Erythroblast (primary cell): ENCODE measurements at regions not wholly inside any gene's neighbourhood (a gene's known extent, or its start where the extent isn't known, plus 50 kb on each side); places are given as distances from the start of the nearest gene placed in this dataset.
"Not testable (repeated sequence)": the region's sequence is repeated elsewhere in the genome, so short reads cannot be mapped to it uniquely, and the experiment has no call there.

Source experiments
- DNase-seq, 2 experiments: peaks; one replicate each; lab custom pipeline; 2025; lab: John Stamatoyannopoulos, UW
- GATA1 ChIP-seq: IDR thresholded peaks from 2 replicates; pipeline ENCODE4 v1.6.1; 2011; ENCODE audit warnings: low read depth, mild to moderate bottlenecking, control low read depth, low read length, moderate library complexity
- POLR2A ChIP-seq: IDR thresholded peaks from 2 replicates; pipeline ENCODE4 v1.6.1; 2011; ENCODE audit warnings: mild to moderate bottlenecking, low read length

DNA sequence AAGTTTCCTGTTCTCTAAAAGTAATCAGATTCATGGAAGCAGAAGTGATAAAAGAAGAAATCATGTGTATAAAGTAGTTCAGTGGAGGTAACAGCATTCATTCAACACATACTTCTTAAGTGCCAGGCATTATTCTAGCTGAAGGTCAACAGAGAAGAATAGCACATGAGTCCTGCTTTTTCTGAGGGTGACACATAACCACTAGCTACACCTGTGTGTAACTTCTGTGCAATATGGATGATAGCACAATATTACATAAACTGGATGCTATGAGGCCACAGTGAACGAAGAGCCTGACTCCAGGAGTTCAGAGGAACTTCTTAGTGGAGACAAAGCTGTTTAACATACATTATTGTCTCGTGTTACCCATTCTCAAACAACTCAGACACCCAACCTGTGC is 114.3 kb upstream of the PCED1B start:
- DNase-seq, result no peak
- TF ChIP-seq POLR2A (no peak), GATA1 (no peak)

DNA sequence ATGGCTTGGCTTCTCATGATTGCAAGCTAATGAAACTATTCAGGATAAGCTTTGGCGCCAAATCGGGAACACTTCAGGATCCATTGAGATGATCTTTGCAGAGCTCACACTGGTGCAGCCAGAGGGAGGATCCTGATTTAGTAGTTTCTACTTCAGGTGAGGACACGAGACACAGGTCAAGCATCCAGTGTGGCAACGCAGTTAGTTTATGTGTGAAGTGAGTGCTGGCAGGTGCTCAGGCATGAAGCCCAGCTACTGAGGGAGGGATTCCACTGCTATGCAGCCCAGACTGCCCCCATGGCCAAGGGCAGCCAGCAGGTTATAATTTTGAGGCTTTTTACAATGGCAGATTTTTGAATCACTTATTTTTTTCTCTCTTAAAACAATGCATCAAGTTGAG is 113.5 kb upstream of the PCED1B start:
- TF ChIP-seq GATA1 (no peak), POLR2A (no peak)

DNA sequence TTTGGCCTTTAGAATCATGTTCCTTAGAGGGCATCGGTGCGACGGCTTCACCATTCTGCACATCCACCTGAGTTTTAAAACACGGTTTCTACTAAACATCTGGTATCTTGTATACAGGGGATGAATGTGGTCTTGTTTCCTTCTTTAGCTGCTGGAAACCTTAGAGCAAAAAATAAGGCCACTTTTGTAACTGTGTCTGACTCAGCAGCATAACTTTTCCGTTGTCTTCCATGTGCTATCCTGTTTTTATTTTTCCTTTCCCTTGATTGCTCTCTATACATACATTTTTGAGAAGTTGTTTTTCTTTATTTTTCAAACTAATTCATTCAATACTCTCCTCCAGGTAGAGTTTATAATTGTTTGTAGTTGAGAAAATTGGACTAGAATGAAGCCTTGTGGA is 108.8 kb upstream of the PCED1B start:
- DNase-seq, result no peak
- TF ChIP-seq POLR2A (no peak), GATA1 (no peak)

More for the DNA sequence above, 113.5 kb upstream of the PCED1B start:
- no peak for DNase-seq

DNA sequence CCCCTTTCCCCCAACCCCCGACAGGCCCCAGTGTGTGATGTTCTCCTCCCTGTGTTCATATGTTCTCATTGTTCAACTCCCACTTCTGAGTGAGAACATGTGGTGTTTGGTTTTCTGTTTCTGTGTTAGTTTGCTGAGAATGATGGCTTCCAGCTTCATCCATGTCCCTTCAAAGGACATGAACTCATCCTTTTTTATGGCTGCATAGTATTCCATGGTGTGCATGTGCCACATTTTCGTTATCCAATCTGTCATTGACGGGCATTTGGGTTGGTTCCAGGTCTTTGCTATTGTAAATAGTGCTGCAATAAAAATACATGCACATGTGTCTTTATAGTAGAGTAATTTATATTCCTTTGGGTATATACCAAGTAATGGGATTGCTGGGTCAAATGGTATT is 105.5 kb upstream of the PCED1B start:
- DNase-seq, result not testable (repeated sequence)

DNA sequence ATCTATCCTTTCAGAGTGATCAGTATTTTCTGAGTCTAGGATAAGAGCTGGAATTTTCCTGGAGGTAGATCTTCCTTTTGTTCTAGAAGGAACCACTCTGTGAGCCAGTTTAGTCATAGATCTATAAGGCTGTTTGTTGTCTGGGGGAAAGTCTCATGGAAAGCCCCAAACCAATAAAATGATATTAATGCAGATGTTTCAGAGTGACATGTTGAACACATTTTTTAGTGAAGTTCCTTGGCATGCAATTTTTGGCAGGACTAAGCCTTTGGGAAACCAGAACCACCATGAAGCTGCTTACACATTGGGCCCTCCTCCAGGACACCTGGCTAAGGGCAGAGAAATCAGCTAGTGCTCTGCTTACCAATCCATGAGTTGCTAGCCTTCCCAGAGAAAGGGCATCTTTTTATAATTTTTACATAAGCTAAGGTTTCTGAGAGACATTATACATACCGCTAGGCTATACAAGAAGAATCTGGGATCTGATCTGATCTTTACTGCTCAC is 101.5 kb upstream of the PCED1B start:
- DNase-seq, result no peak
- no peak for TF ChIP-seq GATA1
- no peak for TF ChIP-seq POLR2A

DNA sequence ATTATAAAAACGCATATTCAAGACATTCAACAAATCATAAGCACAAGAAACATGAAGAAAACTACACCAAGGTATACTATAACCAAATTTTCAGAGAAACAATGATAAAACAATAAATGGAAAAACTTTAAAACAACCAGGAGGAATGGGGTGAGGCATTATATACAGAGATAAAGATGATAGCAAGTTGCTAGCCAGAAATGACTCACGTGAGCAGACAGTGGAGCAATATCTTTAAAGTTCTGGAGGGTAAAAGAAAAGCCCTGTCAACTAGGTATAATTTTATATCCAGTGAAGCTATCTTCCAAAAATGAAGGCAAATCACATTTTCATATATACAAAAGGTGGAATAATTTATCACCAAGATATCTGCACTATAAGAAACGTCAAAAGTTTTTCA is 97.8 kb upstream of the PCED1B start:
- no peak for TF ChIP-seq GATA1
- TF ChIP-seq POLR2A, result no peak
- DNase-seq, result no peak

DNA sequence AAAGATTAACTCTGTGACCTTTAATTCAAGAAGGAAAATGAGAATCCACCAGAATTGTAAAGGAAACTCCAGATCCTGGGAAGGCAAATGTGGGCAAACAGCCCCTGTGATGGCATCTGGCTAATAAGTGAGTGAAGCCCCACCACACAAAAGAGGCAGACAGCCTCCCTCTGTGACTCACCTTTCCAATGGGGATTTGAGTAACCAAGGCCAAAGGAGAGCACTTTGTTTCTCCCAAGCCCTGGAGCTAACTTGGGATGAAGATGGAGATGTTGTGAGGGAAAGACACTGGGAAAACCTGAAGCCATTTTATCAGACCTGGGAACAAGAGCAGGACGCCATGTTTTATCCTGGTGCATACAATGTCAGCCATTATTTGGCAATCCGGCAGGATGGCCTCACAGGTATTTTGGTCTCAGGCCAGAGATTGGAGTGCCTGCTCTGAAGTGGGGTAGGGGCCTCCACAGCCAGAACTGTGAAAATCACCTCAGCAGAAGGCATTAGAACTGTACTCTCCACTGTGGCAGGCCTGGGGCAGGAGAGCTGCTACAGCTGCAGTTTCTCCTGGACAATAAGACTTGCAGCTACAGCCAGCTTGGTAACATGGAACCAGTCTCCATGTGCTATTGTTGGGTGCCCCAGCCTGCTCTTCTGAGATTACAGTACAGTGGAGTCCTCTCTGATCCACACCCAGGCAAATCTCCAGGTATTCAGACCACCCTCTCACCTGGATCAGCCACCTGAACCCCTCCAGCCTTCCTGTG is 96.6 kb upstream of the PCED1B start:
- DNase-seq, result no peak
- TF ChIP-seq GATA1 (no peak), POLR2A (no peak)

DNA sequence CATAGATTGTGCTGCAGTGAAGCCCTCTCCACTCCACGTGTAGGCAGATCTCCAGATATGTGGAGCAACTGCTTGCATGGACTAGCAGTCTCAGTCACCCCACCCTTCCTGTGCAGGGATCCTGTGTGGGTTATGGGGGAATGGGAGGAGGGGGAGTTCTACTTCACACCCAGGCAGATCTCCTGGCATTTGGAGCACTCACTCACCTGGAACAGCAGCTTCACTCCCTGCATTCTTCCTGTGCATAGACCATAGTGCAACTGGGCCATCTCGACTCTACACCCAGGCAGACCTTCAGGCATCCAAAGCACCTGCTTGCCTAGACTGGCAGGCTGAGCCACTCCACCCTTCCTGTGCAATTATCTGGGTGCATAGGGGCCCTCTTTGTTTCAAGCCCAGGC is 96.0 kb upstream of the PCED1B start:
- DNase-seq, result no peak
- TF ChIP-seq POLR2A, result no peak
- TF ChIP-seq GATA1, result no peak

DNA sequence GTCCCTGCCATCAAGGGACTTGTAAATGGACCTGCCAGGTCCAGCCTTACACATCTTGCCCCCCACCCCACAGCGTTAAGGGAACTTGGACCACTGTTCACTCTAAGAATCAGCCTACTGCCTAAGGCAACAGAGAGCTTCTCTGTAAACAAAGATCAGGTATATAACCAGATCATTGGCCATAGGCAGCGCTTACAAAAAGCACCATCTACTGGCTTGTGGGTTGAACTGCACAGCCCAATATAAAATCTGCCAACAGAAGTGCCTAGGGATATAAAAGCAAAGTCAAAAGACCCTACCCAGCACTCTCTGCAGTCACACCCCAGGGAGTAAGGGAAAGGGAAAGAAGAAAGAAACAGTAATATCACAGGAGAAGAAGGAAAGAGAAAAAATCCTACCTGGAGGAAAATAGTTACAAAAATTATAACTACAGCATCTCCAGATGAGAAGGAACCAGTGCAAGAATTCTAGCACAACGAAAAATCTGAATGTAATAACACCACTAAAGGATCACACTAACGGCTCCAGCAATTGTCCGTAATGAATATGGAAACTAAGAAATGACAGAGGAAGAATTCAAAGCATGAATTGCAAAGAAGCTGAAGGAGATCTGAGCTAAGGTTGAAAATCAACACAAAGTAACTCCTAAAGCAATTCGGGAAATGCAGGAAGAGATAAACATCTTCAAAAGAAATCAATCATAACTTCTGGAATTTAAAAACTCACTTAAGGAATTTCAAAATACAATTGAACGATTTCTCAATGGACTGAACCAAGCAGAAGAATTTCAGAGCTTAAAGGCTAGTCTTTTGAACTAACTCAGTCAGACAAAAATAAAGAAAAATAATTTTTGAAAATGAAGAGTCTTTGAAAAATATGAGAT is 95.2 kb upstream of the PCED1B start:
- TF ChIP-seq GATA1, result no peak
- no peak for TF ChIP-seq POLR2A
- DNase-seq, result peak; percentile 22 to 35

DNA sequence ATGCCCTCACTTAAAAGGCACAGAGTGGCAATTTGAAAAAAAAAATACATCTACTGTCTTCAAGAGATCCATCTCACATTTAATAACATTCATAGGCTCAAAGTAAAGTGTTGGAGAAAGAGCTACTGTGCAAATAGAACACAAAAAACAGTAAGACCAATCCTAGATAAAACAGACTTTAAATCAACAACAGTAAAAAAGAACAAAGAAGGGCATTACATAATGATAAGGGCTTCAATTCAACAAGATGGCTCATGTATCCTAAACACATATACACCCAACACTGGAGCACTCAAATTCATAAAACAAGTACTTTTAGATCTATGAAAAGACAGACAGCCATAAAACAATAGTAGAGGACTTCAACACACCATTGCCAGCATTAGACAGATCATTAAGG is 93.6 kb upstream of the PCED1B start:
- no peak for DNase-seq

DNA sequence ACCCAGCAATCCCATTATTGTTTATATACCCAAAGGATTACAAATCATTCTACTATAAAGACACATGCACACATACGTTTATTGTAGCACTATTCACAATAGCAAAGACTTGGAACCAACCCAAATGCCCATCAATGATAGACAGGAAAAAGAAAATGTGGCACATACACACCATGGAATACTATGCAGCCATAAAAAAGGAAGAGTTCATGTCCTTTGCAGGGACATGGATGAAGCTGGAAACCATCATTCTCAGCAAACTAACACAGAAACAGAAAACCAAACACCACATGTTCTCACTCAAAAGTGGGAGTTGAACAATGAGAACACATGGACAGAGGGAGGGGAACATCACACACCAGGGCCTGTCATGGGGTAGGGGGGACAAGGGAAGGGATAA is 91.3 kb upstream of the PCED1B start:
- not testable (repeated sequence) for DNase-seq

More for the DNA sequence above, 93.6 kb upstream of the PCED1B start:
- TF ChIP-seq POLR2A (no peak), GATA1 (no peak)

DNA sequence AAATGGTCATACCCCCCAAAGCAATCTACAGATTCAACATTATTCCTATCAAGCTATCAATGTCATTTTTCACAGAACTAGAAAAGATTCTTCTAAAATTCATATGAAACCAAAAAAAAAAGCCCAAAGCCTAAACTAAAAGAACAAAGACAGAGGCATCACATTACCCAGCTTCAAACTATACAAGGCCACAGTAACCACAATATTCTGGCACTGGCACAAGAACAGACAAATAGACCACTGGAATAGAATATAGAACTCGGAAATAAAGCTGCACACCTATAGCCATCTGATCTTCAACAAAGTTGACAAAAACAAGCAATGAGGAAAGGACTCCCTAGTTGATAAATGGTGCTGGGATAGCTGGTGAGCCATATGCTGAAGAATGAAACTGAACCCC is 89.2 kb upstream of the PCED1B start:
- no peak for DNase-seq
- TF ChIP-seq POLR2A (no peak), GATA1 (no peak)

DNA sequence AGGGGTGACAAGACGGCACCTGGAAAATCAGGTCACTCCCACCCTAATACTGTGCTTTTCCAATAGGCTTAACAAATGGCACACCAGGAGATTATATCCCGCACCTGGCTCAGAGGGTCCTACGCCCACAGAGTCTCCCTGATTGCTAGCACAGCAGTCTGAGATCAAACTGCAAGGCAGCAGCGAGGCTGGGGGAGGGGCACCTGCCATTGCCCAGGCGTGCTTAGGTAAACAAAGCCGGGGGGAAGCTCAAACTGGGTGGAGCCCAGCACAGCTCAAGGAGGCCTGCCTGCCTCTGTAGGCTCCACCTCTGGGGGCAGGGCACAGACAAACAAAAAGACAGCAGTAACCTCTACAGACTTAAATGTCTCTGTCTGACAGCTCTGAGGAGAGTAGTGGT is 87.4 kb upstream of the PCED1B start:
- not testable (repeated sequence) for DNase-seq

DNA sequence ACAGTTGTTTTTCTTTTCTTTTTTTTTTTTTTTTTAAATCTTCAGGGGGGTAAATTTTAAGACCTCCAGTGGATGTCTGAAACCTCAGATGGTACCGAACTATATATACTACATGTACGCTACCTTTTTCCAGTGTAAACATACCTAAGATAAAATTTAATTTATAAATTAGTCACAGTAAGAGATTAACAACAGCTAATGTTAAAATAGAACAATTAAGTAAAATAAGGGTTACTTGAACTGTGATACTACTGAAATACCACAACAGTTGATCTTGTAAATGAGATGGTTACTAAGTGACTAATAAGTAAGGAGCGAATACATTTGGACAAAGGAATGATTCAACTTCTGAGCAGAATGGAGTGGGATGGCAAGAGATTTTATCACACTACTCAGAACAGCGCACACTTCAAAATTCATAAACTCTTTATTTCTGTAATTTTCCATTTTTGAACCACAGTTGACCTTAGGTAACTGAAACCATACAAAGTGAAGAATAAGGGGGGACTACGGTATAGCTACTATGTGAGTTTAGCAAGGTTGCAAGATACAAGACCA is 80.5 kb upstream of the PCED1B start:
- no peak for DNase-seq
- TF ChIP-seq POLR2A (no peak), GATA1 (no peak)

DNA sequence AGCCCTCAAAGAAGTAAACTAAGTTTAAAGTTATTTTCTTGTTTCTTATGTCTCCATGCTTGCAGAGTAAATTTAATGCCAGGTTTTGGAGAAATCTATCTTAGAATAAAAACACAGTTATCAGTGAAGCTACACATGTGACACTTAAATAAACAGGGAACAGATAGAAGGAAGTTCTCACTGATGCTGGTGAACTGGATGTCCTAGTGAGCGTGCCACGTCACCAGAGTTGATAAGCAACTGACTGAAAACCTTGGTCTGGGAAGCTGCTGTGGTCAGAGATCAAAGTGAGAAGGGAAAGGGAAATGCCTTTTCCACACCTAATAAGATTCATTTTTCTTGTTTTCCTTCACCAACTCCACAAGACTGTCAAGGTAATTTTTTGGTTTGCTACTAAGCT is 74.8 kb upstream of the PCED1B start:
- no peak for DNase-seq
- TF ChIP-seq GATA1 (no peak), POLR2A (no peak)
